Liver (tissue), 8 donors: ENCODE measurements at regions not wholly inside any gene's neighbourhood (a gene's known extent, or its start where the extent isn't known, plus 50 kb on each side); places are given as distances from the start of the nearest gene placed in this dataset.

Source experiments
- DNase-seq: peaks from one replicate; pipeline ENCODE4 v3.0.0-alpha.2; 2017; ENCODE audit warnings: low spot score
- H3K27ac ChIP-seq, 2 donors: one replicate each; pipeline ENCODE4 v1.7.0; 2013; ENCODE audit warnings: inconsistent platforms in 2 of 2, low read length in 2 of 2, control low read depth in 1 of 2, low read depth in 1 of 2, mild to moderate bottlenecking in 1 of 2
- H3K27me3 ChIP-seq, 4 donors: one replicate each; pipeline versions ENCODE4 v1.6.1 to v1.7.0; 2013; ENCODE audit warnings: low read length in 3 of 4, inconsistent platforms in 1 of 4, mild to moderate bottlenecking in 1 of 4, moderate library complexity in 1 of 4; ENCODE audit not compliant: control insufficient read depth in 4 of 4, insufficient read depth in 4 of 4
- H3K36me3 ChIP-seq, 4 donors: one replicate each; pipeline versions ENCODE4 v1.6.1 to v1.7.0; 2013; ENCODE audit warnings: low read length in 3 of 4, mild to moderate bottlenecking in 3 of 4, low read depth in 1 of 4, moderate library complexity in 1 of 4; ENCODE audit not compliant: control insufficient read depth in 4 of 4, insufficient read depth in 3 of 4
- H3K4me1 ChIP-seq, 4 donors: one replicate each; pipeline versions ENCODE4 v1.6.1 to v1.7.0; 2013; ENCODE audit warnings: low read length in 3 of 4, mild to moderate bottlenecking in 3 of 4, moderate library complexity in 1 of 4; ENCODE audit not compliant: control insufficient read depth in 4 of 4, insufficient read depth in 4 of 4
- H3K4me3 ChIP-seq, 3 donors: one replicate each; pipeline versions ENCODE4 v1.6.1 to v1.7.0; 2013; ENCODE audit warnings: low read length in 3 of 3, control low read depth in 1 of 3, low read depth in 1 of 3, mild to moderate bottlenecking in 1 of 3
- H3K9ac ChIP-seq, 2 donors: one replicate each; pipeline ENCODE4 v1.7.0; 2013; ENCODE audit warnings: low read length in 2 of 2, mild to moderate bottlenecking in 2 of 2, moderate library complexity in 2 of 2, control low read depth in 1 of 2, low read depth in 1 of 2
- H3K9me3 ChIP-seq, 4 donors: one replicate each; pipeline versions ENCODE4 v1.6.1 to v1.7.0; 2013; ENCODE audit warnings: low read length in 3 of 4; ENCODE audit not compliant: control insufficient read depth in 4 of 4
- ATF3 ChIP-seq: IDR thresholded peaks from 2 replicates; pipeline ENCODE4 v1.6.1; 2016; ENCODE audit warnings: antibody characterized with exemption
- CTCF ChIP-seq: fragments of 150-350 bp; IDR thresholded peaks from 2 replicates; pipeline ENCODE4 v1.5.1; 2017; ENCODE audit warnings: improper control_type of control experiment, low read depth, low read length; ENCODE audit not compliant: missing input control
- EGR1 ChIP-seq, 2 donors: IDR thresholded peaks; 2 replicates each; pipeline ENCODE4 v1.6.1; 2016 to 2018; ENCODE audit warnings: antibody characterized with exemption in 2 of 2, low read depth in 2 of 2
- FOXA1 ChIP-seq: IDR thresholded peaks from 2 replicates; pipeline ENCODE4 v1.6.1; 2016; ENCODE audit warnings: antibody characterized with exemption
- FOXA2 ChIP-seq: IDR thresholded peaks from 2 replicates; pipeline ENCODE4 v1.6.1; 2016; ENCODE audit warnings: antibody characterized with exemption
- HNF4A ChIP-seq, 2 donors: conservative IDR thresholded peaks; 2 replicates each; pipeline ENCODE4 v1.6.1; 2016; ENCODE audit warnings: antibody characterized with exemption in 2 of 2, mild to moderate bottlenecking in 2 of 2
- HNF4G ChIP-seq: IDR thresholded peaks from 2 replicates; pipeline ENCODE4 v1.6.1; 2016; ENCODE audit warnings: antibody characterized with exemption
- JUND ChIP-seq, 2 donors: IDR thresholded peaks; 2 replicates each; pipeline ENCODE4 v1.6.1; 2016; ENCODE audit warnings: antibody characterized with exemption in 2 of 2
- MAX ChIP-seq: IDR thresholded peaks from 2 replicates; pipeline ENCODE4 v1.6.1; 2016; ENCODE audit warnings: antibody characterized with exemption
- NR2F2 ChIP-seq: IDR thresholded peaks from 2 replicates; pipeline ENCODE4 v1.6.1; 2016; ENCODE audit warnings: antibody characterized with exemption
- RAD21 ChIP-seq, 2 donors: IDR thresholded peaks; 2 replicates each; pipeline ENCODE4 v1.6.1; 2016; ENCODE audit warnings: antibody characterized with exemption in 2 of 2, mild to moderate bottlenecking in 2 of 2
- REST ChIP-seq: IDR thresholded peaks from 2 replicates; pipeline ENCODE4 v1.6.1; 2016; ENCODE audit warnings: antibody characterized with exemption, mild to moderate bottlenecking
- RXRA ChIP-seq, 2 donors: IDR thresholded peaks; 2 replicates each; pipeline ENCODE4 v1.6.1; 2017 to 2018; ENCODE audit warnings: antibody characterized with exemption in 2 of 2, mild to moderate bottlenecking in 1 of 2
- SP1 ChIP-seq: IDR thresholded peaks from 2 replicates; pipeline ENCODE4 v1.6.1; 2018; ENCODE audit warnings: antibody characterized with exemption, mild to moderate bottlenecking
- YY1 ChIP-seq: IDR thresholded peaks from 2 replicates; pipeline ENCODE4 v1.6.1; 2016; ENCODE audit warnings: antibody characterized with exemption, mild to moderate bottlenecking
- ZBTB33 ChIP-seq: IDR thresholded peaks from 2 replicates; pipeline ENCODE4 v1.6.1; 2016; ENCODE audit warnings: antibody characterized with exemption
- WGBS: extraction: QIAGEN DNeasy Blood & Tissue Kit; methylation state at CpG from one replicate; pipeline ENCODE4 v1.1.7; 2013; 5-methylcytosine and 5-hydroxymethylcytosine counted together
- donor health status: healthy.
- donor health status: healthy.
- donor health status: healthy.
- donor health status: healthy.
- donor health status: healthy.

- H3K9me3 ChIP-seq: no peaks in the 10 kb centered on the region
- no peaks in the 10 kb centered on the region for H3K36me3 ChIP-seq
- H3K27ac ChIP-seq: no peak overlapping the region
- no peak overlapping the region for H3K4me3 ChIP-seq
- no peaks in the 10 kb centered on the region for H3K27me3 ChIP-seq
- no peak for DNase-seq
- TF ChIP-seq REST: no peak
- no peak for TF ChIP-seq MAX
- TF ChIP-seq EGR1 (IDR thresholded peaks at IDR 0.05; ENCODE audit: low read depth in 2 of 2): no peak
- no peak for TF ChIP-seq FOXA1
- TF ChIP-seq RXRA (IDR thresholded peaks at IDR 0.05): no peak
- TF ChIP-seq RAD21 (IDR thresholded peaks at IDR 0.05): no peak
- no peak for TF ChIP-seq SP1
- TF ChIP-seq NR2F2: no peak
- no peak for TF ChIP-seq HNF4A (conservative IDR thresholded peaks at IDR 0.05)
- no peak for TF ChIP-seq FOXA2
- no peak for TF ChIP-seq HNF4G
- TF ChIP-seq ZBTB33: no peak
- H3K9ac ChIP-seq: no peak overlapping the region
- H3K4me1 ChIP-seq: no peaks in the 10 kb centered on the region
- 57% methylated on average over 4 of the region's 4 CpGs for WGBS
Observed at GRCh38 chr13:37476874-37477273, 121.7 kb downstream of the POSTN start.

GRCh38 chr13:37475966-37476365 is 122.6 kb downstream of the POSTN start:
- WGBS: 61% methylated on average over 1 of the region's 1 CpG
- H3K27ac ChIP-seq: no peak overlapping the region
- DNase-seq: no peak

More at GRCh38 chr13:37475966-37476365, 122.6 kb downstream of the POSTN start:
- H3K9ac ChIP-seq: no peak overlapping the region
- no peaks in the 10 kb centered on the region for H3K36me3 ChIP-seq
- H3K9me3 ChIP-seq: no peaks in the 10 kb centered on the region
- TF ChIP-seq HNF4G: no peak
- TF ChIP-seq ATF3: no peak
- no peak for TF ChIP-seq CTCF
- no peak for TF ChIP-seq JUND (IDR thresholded peaks at IDR 0.05)
- no peak for TF ChIP-seq RAD21 (IDR thresholded peaks at IDR 0.05)
- TF ChIP-seq HNF4A (conservative IDR thresholded peaks at IDR 0.05): no peak
- TF ChIP-seq FOXA1: no peak
- TF ChIP-seq YY1: no peak
- TF ChIP-seq FOXA2: no peak
- no peak for TF ChIP-seq ZBTB33
- TF ChIP-seq NR2F2: no peak
- no peaks in the 10 kb centered on the region for H3K27me3 ChIP-seq
- H3K4me3 ChIP-seq: no peak overlapping the region
- H3K4me1 ChIP-seq: no peaks in the 10 kb centered on the region
